Vagina (tissue), 2 donors: ENCODE measurements at regions not wholly inside any gene's neighbourhood (a gene's known extent, or its start where the extent isn't known, plus 50 kb on each side); places are given as distances from the start of the nearest gene placed in this dataset.

ENCODE experiments used
- POLR2A ChIP-seq, 2 donors: fragments of 450-650 bp; IDR thresholded peaks; one replicate each; pipeline ENCODE4 v1.6.1; 2017; ENCODE audit warnings: antibody characterized with exemption in 2 of 2, mild to moderate bottlenecking in 2 of 2, moderate library complexity in 2 of 2
- POLR2AphosphoS5 ChIP-seq, 2 donors: sonication (generic); formaldehyde crosslinking; IDR thresholded peaks; one replicate each; pipeline ENCODE4 v1.9.0; 2017; ENCODE audit warnings: antibody characterized with exemption in 2 of 2, mild to moderate bottlenecking in 2 of 2, low read depth in 1 of 2; ENCODE audit not compliant: insufficient read depth in 1 of 2
- TF ChIP-seq, protein P1 (sequence below), 3 experiments: fragments of 450-650 bp in 2 of 3; fragments of 200-600 bp in 1 of 3; sonication (generic) in 1 of 3; IDR thresholded peaks; one replicate each; pipeline ENCODE4 v1.5.1; 2017 to 2019; ENCODE audit warnings: antibody characterized with exemption in 3 of 3, mild to moderate bottlenecking in 2 of 3, moderate library complexity in 2 of 3

DNA sequence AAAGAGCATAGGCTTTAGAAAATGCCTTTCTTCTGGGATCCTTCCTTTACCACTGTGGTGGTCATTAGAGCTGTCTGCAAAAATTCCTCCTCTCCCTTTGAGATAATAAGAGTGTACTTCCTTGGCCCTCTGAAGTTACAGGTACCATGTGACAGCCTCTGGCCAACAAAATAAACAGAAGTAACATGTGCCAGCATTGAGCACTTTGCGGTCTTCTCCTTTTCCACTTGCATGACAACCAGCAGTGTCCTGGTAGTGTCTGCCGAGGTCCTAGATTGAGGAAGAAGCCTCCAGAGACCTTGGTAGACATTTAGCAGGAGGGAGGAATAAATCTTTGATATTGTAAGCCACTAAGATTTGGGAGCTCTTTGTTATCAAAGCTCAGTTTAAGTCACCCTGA, 87.5 kb upstream of the ARID1B start:
- TF ChIP-seq, protein P1, sequence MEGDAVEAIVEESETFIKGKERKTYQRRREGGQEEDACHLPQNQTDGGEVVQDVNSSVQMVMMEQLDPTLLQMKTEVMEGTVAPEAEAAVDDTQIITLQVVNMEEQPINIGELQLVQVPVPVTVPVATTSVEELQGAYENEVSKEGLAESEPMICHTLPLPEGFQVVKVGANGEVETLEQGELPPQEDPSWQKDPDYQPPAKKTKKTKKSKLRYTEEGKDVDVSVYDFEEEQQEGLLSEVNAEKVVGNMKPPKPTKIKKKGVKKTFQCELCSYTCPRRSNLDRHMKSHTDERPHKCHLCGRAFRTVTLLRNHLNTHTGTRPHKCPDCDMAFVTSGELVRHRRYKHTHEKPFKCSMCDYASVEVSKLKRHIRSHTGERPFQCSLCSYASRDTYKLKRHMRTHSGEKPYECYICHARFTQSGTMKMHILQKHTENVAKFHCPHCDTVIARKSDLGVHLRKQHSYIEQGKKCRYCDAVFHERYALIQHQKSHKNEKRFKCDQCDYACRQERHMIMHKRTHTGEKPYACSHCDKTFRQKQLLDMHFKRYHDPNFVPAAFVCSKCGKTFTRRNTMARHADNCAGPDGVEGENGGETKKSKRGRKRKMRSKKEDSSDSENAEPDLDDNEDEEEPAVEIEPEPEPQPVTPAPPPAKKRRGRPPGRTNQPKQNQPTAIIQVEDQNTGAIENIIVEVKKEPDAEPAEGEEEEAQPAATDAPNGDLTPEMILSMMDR (IDR thresholded peaks at IDR 0.05), result no peak
- TF ChIP-seq POLR2AphosphoS5 (IDR thresholded peaks at IDR 0.05; ENCODE audit: insufficient read depth in 1 of 2, low read depth in 1 of 2), result no peak
- no peak for TF ChIP-seq POLR2A (IDR thresholded peaks at IDR 0.05)
